HG02571 (cell line): ENCODE measurements at regions not wholly inside any gene's neighbourhood (a gene's known extent, or its start where the extent isn't known, plus 50 kb on each side); places are given as distances from the start of the nearest gene placed in this dataset.
"Not testable (repeated sequence)": the region's sequence is repeated elsewhere in the genome, so short reads cannot be mapped to it uniquely, and the experiment has no call there.

Source experiments
- ATAC-seq: cut with Tn5 transposase; IDR thresholded peaks from one replicate; pipeline ENCODE4 v1.9.1; 2021; ENCODE audit warnings: mild to moderate bottlenecking, moderate library complexity; ENCODE audit not compliant: unreplicated experiment

DNA sequence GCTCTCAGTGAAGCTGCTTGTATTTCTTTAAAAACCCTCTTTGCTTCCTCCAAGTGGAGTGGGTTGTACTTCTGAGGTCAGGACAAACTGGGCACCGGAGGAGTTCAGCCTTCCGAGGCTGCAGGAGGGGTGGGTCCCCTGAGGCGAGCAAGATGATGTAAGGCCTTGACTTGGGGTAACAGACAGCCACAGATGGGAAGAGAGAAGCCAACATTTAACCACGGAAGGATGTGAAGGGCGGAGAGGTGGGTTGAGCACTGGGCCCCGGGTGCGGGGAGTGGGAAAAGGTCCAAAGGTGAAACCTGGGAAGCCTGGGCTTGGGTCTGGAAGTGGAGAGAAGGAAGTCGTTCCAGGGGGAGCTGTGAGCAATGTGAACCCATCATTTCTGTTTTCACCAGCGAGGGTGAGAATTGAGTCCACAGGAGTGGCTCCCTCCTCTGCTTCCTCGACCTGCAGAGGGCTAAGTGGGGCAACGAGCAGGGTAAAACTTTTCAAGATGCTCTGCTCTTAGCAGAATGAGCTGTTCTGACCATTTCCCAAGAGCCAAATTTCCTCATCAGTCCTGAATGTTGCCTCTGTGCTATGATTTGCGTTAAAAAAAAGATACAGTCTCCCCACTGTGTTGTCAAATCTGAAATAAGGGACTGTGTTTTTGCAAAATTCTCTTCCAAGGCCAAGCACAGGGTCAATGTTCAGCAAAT is 137.7 kb upstream of the CRHR1 start:
- ATAC-seq = no peak

DNA sequence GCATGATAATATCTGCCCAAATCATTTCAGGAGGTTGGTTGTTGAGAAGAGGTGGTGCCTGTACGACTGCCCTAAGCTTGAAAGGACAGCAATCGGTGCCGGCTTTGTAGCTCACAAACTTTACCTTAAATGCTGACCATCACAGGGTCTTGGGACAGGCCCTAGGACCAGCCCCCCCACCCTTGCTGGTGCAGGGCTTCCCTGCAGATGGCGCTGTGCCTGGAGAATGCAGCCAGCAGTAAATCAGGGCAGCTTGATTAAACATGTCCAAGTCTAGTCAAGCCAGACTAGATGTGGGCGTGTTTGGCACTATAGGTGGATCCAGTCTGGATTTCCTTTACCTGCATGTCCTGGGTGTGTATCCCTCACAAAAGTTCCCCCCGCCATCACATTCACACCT is 135.5 kb upstream of the CRHR1 start:
- ATAC-seq = no peak

DNA sequence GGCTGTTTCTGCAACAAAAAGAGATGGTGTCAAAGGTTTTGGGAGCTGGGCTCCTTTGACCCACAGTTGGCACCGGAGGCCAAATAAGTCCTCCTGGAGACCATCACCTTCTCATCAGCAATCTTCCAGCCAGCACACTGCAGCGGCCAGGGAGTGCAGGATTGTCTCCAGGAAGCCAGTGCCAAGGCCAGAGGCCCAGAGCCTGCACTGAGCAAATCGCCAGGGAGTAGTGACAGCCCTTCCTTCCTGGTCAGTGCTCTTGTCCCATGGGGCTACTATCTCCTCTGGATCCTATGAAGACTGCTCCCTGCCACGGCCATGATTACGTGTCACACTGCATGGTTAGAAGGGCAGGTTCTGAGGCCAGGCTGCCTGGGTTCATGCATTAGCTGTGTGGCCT is 134.3 kb upstream of the CRHR1 start:
- ATAC-seq = no peak

DNA sequence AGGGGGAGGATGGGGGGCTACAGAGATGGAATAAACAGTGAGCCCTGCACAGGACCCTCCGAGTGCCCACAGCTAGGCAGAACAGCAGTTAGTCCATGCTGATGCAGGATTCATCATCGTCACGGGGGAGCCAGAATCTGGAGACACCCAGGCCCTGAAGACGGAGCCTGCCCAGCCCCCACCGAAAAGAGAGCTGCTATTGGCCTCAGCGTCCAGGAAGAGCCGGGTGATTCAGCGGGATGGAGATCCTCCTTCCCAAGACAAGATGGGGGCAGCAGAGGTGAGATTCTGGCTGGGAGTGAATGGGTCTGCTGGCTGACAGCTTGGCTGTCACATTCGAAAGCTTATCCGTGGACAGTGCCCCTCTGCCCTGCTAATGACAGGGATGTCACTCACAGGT is 133.6 kb upstream of the CRHR1 start:
- ATAC-seq = no peak

DNA sequence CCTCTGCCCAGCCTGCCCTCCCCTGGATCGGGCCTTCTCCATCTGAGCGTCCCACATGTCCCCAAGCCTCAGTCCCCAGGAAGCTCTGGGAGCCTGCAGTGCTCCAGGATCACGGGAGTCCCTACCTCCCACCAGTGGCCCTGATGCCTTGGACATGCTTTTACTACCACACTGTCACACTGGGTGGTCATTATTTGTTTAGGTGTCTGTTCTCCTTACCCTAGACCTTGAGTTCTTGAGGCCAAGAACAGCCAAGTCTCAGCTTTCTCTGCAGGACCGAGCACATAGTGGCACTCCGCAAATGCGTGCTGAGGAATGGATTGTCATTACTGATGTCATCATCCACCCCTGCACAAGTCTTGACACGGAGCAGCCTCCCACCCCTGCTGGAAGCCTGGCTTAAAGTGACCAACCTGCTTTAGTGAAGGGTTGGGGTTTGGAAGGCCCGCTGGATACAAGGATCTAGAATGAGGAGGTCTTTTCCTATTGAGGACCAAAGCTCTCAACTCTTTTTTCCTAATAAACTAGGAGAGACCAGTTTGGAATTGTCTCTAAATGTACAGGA is 132.9 kb upstream of the CRHR1 start:
- ATAC-seq = no peak

DNA sequence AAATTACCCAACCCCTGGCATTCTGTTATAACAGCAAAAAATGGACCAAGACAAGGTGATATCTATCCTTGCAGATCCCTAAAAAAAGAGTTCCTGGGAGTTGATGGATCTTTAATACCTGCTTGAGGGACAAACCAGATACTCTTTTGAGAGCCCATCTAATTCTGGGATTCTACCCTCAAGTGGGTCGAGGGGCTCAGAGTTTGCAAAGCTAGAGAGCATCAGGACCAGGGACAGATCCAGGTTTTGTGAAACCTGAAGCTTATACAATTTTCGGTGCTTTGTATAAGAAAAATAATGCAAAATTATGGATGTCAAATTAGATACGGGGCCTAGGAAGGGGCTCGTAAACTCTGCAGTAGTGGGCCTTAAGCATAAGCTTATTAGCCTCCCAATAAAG is 130.5 kb upstream of the CRHR1 start:
- ATAC-seq = no peak

DNA sequence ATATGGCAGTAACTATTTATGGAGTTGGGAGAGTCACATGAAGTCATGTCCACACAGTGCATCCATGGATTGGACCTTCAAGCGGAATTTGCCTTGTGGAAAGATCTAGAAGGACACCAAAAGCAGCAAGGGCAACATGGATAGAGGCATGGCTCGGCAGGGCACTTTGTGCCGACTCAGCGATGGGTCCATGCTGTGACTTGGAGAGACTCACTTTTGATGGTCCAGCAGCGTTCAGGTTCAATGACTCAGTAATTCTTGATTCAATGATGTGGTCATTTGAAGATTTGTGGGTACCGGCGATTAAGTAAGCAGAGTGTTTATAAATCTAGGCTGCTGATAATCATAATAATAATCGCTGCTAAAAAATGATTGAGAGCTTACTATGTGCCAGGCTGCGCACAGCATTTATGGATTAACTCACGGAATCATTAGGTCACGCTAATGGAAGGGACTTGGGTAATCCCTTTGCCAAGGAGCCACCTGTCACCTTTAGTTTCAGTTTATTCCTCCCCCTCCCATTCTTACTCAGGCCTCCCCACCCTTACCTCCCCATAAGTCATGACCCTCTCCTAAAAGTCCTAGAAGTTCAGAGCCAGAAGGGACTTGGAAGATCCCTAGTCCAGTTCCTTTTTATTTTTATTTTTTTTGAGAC is 127.5 kb upstream of the CRHR1 start:
- no peak for ATAC-seq

DNA sequence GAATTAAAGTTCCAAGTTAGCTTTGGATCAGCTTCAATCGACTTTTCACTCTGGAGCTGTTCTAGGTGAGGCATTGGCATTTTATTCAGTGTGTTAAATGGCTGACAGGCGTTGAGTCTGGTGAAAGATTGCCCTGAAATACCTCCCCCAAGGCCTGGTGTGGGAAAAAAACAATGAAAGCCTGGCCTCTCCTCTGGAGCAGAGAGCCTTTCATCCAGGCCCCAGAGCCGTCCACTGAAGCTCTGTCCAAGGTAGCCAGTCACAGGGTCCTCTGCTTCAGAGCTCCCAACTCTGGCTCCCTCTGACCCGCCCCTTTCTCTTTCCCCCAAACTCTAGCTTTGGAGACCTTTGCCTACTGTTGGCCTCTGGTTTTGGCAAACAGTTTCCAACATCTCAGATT is 123.6 kb upstream of the CRHR1 start:
- no peak for ATAC-seq

DNA sequence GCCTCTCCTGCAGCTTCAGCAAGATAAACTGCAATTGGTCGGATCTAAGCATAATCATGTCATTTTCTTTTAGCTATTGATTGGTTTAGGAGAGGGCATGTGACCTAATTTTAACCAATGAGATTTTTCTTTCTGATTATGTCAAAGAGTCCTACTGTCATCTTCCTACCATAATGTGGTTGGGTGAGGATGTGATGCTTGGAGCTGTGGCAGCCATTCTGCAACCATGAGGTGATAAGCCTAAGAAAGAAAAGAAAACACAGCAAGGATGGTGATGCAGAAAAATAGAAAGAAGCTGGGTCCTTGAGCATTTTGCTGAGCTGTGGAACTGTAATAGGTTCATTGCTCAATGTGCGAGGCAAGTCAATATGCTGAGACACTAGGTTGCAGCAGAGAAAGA is 121.7 kb upstream of the CRHR1 start:
- ATAC-seq = no peak

DNA sequence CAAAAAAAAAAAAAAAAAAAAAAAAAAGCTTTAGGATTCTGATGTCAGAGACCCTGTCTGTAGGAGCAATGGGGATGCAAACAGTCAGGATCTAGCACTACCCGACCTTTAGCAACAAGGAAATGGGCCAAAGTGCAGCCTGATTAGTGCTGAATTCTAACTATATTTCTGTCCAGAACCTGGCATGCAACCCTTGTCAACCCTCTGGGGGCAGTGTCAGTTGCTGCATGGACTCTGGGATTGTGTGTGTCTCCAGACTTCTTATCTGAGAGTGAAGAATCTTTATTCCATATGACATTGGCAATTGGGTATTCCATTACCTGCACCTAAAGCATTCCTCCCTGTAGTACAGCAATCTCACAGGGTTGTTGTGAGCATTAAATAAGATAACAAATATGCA is 120.3 kb upstream of the CRHR1 start:
- ATAC-seq = no peak

DNA sequence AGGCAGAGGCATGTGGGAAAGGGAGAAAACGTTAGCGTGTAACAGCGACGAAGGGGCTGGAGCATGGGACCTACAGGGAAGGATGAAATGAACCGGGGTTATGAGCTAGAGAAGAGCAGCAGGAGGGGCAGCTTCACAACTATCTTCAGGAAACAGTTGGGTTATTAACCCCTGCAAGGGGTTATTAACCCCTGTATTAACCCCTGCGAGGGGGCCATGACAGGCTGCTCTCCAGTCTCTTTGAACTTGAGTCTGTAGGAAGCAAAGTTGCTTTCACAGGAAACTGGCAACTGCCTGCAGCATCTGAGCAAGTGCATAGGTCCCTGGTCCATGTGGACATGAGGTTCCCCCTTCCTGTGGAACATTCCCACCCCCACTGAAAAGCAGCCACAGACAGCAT is 119.2 kb upstream of the CRHR1 start:
- ATAC-seq = no peak

DNA sequence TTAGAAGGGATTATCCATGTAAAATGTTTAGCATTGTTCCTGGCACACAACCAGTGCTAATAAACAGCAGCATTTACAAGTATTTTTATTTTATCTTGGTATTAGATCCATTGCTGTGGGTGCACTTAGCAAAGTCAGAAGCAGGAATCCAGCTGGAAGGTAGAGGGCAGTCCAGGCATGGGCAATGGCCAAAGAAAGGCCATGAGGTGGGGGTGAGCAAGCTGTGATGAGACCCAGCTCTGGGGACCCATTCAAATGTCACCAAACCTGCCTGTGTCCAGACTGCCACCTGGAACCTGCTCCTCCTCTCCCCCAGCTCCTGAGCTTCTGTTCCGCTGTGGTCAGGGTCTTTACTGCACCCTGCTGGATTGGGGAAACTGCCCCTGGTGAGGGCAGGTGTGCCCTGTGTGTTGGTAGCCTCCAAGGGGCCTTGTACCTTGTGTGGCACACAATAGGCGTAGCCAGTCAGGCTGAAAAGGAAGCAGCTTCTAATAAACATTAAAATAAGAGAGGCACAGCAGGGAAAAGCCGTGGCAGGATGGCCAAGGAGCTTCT is 118.0 kb upstream of the CRHR1 start:
- ATAC-seq = no peak

DNA sequence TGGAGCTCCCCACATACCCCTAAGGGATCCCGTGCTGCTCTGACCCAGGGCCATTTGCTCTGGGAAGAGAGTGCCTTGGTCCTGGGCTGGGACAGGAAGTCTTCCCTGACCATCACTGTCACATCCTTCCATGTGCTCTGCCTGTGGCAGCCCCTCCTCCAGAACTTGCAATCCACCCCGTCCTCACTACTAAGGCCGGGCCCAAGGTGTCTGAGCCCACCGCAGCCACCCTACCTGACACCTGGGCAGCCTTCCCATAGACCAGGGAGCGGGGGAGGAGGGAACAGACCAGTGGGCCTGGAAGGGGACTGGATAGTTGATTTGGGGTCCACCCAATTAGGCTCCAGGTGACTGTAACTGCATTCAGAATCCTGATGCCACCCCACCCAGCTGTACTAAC is 117.5 kb upstream of the CRHR1 start:
- ATAC-seq = no peak

DNA sequence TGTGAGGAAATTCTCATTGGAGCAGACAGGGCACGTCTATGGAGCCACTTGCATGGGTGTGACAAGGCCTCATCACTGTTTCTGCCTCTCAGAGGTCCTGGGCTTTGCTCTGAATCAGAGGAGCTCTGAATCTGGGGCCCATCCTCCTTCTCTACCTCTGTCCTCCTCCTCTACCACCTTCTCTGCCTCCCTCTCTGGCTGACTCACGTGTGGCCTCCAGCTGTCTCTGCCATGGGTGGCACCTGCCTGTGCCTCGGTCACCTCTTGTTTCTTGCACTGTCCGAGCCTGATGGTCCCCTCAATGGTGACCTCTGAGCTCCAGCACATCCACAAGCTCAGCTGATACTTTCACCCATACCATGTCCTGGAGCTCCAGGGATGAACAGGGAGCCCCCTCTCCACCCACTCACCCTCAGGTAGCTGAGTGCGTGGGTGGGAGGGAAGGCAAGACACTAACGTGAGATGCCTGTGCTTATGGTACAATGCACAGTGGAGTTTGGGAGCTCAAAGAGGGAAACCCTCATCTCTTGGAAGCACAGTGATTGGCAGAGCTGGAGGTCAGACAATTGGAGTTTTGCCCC is 116.4 kb upstream of the CRHR1 start:
- no peak for ATAC-seq

DNA sequence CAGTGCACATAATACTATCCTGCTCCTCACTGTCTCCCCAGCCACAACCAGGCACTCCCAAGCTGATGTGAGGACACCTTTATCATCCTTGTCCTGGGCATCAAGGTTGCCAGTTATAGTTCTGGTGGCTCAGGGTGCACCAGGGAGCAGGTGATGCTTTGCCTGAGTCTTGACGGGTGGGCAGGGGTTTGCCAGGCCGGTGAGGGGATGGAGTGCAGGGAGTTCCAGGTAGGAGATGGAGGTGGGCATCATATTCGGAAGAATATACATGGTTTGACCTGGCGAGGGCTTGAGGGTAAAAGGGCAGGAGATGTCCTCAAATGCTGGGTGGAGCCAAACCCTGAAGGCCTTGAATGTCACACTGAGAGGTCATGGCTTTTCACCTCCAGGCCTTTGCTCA is 115.8 kb upstream of the CRHR1 start:
- ATAC-seq = no peak

DNA sequence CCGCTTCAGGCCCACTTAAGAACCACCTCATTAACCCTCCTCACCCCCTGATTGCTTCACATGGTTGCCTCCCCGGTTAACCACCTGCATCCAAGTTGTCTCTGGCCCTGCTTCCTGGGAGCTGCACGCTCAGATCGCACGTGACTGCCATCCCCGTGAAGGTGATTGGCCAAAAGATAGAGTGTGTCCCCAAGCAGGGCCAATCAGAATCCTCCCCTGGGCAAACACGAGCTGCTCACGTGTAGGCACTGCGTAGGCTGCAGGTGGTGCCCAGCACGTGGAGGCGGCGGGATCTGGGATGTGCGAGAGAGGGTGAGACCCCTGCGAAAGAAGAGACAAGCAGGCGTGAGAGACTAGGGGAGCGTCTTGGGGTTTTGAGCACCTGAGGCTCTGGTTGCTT is 111.8 kb upstream of the CRHR1 start:
- ATAC-seq = no peak

DNA sequence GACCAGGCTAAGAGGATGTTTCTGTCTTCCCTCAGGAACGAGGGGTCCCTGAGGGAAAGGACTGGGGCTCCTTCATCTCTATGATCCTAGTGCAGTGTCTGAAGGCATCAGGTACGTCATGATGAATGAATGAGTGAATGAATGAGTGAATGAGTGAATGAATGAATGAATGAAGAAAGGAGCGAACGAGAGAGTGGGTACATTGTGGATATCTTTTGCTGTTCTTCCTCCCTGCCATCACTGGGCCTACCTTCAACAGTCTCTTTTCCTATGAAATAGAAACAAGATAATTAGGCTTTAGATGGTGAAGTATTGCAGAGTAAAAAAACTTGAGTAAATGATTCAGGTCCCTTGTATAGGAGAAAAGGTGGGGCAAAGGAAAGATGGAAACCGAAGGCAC is 111.3 kb upstream of the CRHR1 start:
- no peak for ATAC-seq

DNA sequence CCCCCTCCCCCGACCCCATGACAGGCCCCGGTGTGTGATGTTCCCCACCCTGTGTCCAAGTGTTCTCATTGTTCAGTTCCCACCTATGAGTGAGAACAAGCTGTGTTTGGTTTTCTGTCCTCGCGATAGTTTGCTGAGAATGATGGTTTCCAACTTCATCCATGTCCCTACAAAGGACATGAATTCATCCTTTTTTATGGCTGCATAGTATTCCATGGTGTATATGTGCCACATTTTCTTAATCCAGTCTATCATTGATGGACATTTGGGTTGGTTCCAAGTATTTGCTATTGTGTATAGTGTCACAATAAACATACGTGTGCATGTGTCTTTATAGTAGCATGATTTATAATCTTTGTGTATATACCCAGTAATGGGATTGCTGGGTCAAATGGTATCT is 110.4 kb upstream of the CRHR1 start:
- not testable (repeated sequence) for ATAC-seq

DNA sequence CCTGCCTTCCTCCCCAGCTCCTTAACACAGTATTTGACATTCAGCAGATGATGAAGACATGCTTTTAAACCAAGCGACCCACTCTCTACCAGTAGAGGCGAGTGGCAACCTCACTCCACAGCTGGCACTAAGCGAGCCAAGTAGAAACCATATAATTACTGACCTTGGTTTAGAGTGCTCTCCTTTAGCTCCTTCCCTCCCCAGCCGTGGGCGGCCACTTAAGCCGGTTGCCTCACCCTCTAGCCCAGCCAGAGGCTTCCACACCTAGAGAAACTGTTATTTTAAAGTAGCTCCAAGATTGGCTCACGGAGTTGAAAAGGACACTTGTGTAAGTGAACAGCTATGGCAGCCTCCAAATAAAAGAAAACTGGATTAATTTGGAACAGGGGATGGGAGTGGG is 109.1 kb upstream of the CRHR1 start:
- no peak for ATAC-seq

DNA sequence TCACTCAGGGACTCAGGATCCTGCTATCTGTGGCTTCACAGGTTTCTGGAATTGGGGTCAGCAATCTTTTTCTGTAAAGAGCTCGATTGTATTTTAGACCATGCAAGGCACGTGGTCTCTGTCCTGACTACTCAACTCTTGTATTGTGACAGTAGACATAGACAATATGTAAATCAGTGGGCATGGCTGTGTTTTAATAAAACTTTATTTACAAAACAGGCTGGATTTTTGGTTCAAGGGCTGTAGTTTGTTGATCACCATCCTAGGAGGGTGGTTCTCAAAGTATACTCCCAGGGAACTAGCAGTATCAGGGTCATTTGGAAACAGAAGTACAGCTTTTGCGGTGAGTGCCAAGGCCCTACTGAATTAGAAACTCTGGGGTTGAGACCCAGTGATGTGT is 108.2 kb upstream of the CRHR1 start:
- no peak for ATAC-seq

DNA sequence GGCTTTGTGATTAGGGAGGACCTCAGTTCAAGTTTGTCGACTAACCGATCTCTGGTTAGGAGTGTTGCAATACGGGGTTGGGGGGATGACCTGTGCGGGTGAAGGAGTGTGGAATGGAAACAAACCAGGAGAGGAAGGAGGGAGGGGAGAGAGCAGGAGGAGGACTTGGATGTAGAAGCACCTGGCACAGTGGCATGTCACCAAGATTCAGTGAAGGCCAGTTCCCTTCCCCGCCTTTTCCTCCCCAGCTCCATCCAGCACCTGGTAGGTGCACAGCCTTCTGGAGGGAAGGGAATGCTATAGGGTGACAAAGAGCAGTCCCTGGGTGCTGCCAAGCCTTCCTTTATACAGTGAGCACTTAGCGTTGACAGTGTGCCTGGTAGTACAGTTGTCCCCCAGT is 107.4 kb upstream of the CRHR1 start:
- ATAC-seq = no peak

DNA sequence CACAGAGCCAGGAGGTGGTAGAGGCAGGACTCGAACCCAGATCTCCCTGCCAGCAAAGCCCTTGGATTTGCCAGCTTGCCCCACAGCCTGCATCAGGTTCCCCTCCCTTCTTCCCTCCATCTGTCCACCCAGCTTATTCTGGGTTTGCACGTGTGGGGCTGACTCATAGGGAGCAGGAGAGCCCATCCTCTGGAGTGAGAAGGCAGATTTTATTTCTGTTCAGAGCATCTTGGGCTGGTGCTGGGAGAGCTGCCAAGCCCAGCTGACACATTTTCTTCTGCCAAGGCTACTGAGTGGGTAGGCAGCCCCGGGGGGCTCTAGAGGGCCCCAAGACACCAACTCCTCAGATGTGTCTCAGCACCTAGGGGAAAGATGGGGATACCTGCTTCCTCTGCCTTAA is 106.3 kb upstream of the CRHR1 start:
- no peak for ATAC-seq
